ENCODE measurements at regions not wholly inside any gene's neighbourhood (a gene's known extent, or its start where the extent isn't known, plus 50 kb on each side); places are given as distances from the start of the nearest gene placed in this dataset.

DNA sequence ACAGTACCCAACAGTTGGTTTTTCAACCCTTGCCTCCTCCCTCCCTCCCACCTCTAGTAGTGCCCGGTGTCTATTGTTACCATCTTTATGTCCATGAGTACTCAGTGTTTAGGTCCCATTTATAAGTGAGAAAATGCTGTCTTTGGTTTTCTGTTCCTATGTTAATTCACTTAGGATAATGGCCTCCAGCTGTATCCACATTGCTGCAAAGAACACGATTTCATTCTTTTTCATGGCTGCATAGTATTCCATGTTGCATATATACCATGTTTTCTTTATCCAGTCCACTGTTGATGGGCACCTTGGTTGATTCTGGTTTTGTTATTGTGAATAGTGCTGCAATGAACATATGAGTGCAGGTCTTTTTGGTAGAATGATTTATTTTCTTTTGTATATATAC lies 631.3 kb downstream of the MED13L start (continued):
- TF ChIP-seq, protein P1, sequence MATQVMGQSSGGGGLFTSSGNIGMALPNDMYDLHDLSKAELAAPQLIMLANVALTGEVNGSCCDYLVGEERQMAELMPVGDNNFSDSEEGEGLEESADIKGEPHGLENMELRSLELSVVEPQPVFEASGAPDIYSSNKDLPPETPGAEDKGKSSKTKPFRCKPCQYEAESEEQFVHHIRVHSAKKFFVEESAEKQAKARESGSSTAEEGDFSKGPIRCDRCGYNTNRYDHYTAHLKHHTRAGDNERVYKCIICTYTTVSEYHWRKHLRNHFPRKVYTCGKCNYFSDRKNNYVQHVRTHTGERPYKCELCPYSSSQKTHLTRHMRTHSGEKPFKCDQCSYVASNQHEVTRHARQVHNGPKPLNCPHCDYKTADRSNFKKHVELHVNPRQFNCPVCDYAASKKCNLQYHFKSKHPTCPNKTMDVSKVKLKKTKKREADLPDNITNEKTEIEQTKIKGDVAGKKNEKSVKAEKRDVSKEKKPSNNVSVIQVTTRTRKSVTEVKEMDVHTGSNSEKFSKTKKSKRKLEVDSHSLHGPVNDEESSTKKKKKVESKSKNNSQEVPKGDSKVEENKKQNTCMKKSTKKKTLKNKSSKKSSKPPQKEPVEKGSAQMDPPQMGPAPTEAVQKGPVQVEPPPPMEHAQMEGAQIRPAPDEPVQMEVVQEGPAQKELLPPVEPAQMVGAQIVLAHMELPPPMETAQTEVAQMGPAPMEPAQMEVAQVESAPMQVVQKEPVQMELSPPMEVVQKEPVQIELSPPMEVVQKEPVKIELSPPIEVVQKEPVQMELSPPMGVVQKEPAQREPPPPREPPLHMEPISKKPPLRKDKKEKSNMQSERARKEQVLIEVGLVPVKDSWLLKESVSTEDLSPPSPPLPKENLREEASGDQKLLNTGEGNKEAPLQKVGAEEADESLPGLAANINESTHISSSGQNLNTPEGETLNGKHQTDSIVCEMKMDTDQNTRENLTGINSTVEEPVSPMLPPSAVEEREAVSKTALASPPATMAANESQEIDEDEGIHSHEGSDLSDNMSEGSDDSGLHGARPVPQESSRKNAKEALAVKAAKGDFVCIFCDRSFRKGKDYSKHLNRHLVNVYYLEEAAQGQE (IDR thresholded peaks at IDR 0.05): no peak
- TF ChIP-seq FOXA1 (IDR thresholded peaks at IDR 0.05) (no peak), NR2F2 (IDR thresholded peaks at IDR 0.05) (no peak), SP1 (IDR thresholded peaks at IDR 0.05) (no peak), RAD21 (IDR thresholded peaks at IDR 0.05) (no peak)

DNA sequence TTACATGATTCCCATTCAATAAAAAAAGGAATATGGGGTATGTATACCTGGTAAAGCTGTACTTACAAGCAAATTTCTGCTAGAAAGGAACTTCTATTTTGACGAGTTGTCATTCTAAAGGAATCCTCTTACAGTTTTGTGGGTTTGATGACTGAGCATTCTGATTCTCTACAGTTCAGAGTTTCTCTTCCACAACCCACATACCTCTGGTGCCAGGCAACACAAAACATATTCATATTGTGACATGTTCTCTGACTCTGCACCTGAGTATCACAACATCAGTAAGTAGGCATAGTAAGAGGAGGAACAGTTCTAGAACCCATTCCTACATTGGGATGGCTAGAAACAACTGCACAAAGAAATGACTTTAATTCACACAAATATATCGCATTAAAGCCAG lies 636.6 kb downstream of the MED13L start:
- WGBS: 85% methylated on average over 2 of the region's 2 CpGs
- Histone ChIP-seq H3K9ac (ENCODE audit: low read depth in 1 of 2, low read length in 2 of 2) (no peak overlapping the region), H3K27ac (ENCODE audit: low read depth in 1 of 2, low read length in 2 of 2) (no peak overlapping the region), H3K36me3 (ENCODE audit: control insufficient read depth in 4 of 4, insufficient read depth in 3 of 4, low read depth in 1 of 4, low read length in 3 of 4) (no peaks in the 10 kb centered on the region), H3K4me1 (ENCODE audit: control insufficient read depth in 4 of 4, insufficient read depth in 4 of 4, low read length in 3 of 4) (no peaks in the 10 kb centered on the region), H3K4me3 (ENCODE audit: low read depth in 1 of 3, low read length in 3 of 3) (no peak overlapping the region), H3K9me3 (ENCODE audit: control insufficient read depth in 4 of 4, low read length in 3 of 4) (peaks cover 0 to 2% (median 0%) of the 10 kb centered on the region in 4 donors), H3K27me3 (ENCODE audit: control insufficient read depth in 4 of 4, insufficient read depth in 4 of 4, low read length in 3 of 4) (no peaks in the 10 kb centered on the region)
- no peak for DNase-seq (ENCODE audit: low spot score)
- TF ChIP-seq JUND (IDR thresholded peaks at IDR 0.05) (no peak), GABPA (IDR thresholded peaks at IDR 0.05 in 1 of 2, conservative IDR thresholded peaks at IDR 0.05 in 1 of 2) (no peak), SP1 (IDR thresholded peaks at IDR 0.05) (no peak), HNF4A (conservative IDR thresholded peaks at IDR 0.05) (no peak), EGR1 (IDR thresholded peaks at IDR 0.05; ENCODE audit: low read depth in 2 of 2) (no peak), FOXA2 (IDR thresholded peaks at IDR 0.05) (no peak)
- TF ChIP-seq, protein P1 (IDR thresholded peaks at IDR 0.05): no peak
- TF ChIP-seq, protein P2, sequence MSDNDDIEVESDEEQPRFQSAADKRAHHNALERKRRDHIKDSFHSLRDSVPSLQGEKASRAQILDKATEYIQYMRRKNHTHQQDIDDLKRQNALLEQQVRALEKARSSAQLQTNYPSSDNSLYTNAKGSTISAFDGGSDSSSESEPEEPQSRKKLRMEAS (IDR thresholded peaks at IDR 0.05): no peak
- TF ChIP-seq, protein P3, sequence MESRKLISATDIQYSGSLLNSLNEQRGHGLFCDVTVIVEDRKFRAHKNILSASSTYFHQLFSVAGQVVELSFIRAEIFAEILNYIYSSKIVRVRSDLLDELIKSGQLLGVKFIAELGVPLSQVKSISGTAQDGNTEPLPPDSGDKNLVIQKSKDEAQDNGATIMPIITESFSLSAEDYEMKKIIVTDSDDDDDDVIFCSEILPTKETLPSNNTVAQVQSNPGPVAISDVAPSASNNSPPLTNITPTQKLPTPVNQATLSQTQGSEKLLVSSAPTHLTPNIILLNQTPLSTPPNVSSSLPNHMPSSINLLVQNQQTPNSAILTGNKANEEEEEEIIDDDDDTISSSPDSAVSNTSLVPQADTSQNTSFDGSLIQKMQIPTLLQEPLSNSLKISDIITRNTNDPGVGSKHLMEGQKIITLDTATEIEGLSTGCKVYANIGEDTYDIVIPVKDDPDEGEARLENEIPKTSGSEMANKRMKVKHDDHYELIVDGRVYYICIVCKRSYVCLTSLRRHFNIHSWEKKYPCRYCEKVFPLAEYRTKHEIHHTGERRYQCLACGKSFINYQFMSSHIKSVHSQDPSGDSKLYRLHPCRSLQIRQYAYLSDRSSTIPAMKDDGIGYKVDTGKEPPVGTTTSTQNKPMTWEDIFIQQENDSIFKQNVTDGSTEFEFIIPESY (IDR thresholded peaks at IDR 0.05): no peak
- TF ChIP-seq, protein P4, sequence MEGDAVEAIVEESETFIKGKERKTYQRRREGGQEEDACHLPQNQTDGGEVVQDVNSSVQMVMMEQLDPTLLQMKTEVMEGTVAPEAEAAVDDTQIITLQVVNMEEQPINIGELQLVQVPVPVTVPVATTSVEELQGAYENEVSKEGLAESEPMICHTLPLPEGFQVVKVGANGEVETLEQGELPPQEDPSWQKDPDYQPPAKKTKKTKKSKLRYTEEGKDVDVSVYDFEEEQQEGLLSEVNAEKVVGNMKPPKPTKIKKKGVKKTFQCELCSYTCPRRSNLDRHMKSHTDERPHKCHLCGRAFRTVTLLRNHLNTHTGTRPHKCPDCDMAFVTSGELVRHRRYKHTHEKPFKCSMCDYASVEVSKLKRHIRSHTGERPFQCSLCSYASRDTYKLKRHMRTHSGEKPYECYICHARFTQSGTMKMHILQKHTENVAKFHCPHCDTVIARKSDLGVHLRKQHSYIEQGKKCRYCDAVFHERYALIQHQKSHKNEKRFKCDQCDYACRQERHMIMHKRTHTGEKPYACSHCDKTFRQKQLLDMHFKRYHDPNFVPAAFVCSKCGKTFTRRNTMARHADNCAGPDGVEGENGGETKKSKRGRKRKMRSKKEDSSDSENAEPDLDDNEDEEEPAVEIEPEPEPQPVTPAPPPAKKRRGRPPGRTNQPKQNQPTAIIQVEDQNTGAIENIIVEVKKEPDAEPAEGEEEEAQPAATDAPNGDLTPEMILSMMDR (IDR thresholded peaks at IDR 0.05; ENCODE audit: low read depth, low read length, missing input control): no peak
- TF ChIP-seq, protein P5, sequence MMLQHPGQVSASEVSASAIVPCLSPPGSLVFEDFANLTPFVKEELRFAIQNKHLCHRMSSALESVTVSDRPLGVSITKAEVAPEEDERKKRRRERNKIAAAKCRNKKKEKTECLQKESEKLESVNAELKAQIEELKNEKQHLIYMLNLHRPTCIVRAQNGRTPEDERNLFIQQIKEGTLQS (IDR thresholded peaks at IDR 0.05): no peak

Data from liver (tissue), 8 donors.